Mammary epithelial cell (primary cell): ENCODE measurements at regions not wholly inside any gene's neighbourhood (a gene's known extent, or its start where the extent isn't known, plus 50 kb on each side); places are given as distances from the start of the nearest gene placed in this dataset.

ENCODE experiments used
- CTCF ChIP-seq, 2 donors: IDR thresholded peaks in 1 of 2; conservative IDR thresholded peaks in 1 of 2; 2 replicates each; pipeline ENCODE4 v1.5.1; 2011 to 2012; ENCODE audit warnings: inconsistent platforms in 2 of 2, low read length in 2 of 2, mild to moderate bottlenecking in 2 of 2, control low read depth in 1 of 2, low read depth in 1 of 2; ENCODE audit not compliant: insufficient read depth in 1 of 2; ENCODE audit errors: extremely low read depth in 1 of 2
- EZH2 ChIP-seq: IDR thresholded peaks from 2 replicates; pipeline ENCODE4 v1.6.1; 2012; ENCODE audit warnings: low read length, inconsistent platforms, borderline replicate concordance

- TF ChIP-seq CTCF (conservative IDR thresholded peaks at IDR 0.05 in 1 of 2, IDR thresholded peaks at IDR 0.05 in 1 of 2; ENCODE audit: extremely low read depth in 1 of 2, insufficient read depth in 1 of 2, low read depth in 1 of 2, low read length in 2 of 2) (no peak), EZH2 (no peak)
Measured at GRCh38 chr16:85309656-85310587, 197.7 kb upstream of the CIBAR2 start.
